Activated naive CD8-positive, alpha-beta T cell treated with anti-CD3 and anti-CD28 coated beads, Interleukin-2, amount 50 U/mL, for 16 hours (primary cell): ENCODE measurements at regions not wholly inside any gene's neighbourhood (a gene's known extent, or its start where the extent isn't known, plus 50 kb on each side); places are given as distances from the start of the nearest gene placed in this dataset.
A peak's percentile ranks its signal among the peaks of the same experiment; 100 is the strongest.
"Not testable (repeated sequence)": the region's sequence is repeated elsewhere in the genome, so short reads cannot be mapped to it uniquely, and the experiment has no call there.

Experiments used
- DNase-seq: peaks from one replicate; pipeline ENCODE4 v3.0.0-alpha.2; 2020; ENCODE audit warnings: low read depth, low spot score

- peak; percentile 11 for DNase-seq
Observed at GRCh38 chr1:10867138-10867721, 70.8 kb upstream of the CASZ1 start.

- no peak for DNase-seq
Observed at GRCh38 chr1:10867914-10868598, 71.6 kb upstream of the CASZ1 start.

- DNase-seq = no peak
Observed at GRCh38 chr1:10868599-10868965, 72.1 kb upstream of the CASZ1 start.

- DNase-seq = no peak
Observed at GRCh38 chr1:10869933-10870332, 73.5 kb upstream of the CASZ1 start.

- DNase-seq = no peak
Observed at GRCh38 chr1:10870493-10871096, 74.1 kb upstream of the CASZ1 start.

- DNase-seq = no peak
Observed at GRCh38 chr1:10873189-10873588, 76.7 kb upstream of the CASZ1 start.

- DNase-seq = no peak
Observed at GRCh38 chr1:10874351-10874750, 77.9 kb upstream of the CASZ1 start.

GRCh38 chr1:10877894-10878293 is 81.4 kb upstream of the CASZ1 start:
- DNase-seq = no peak

GRCh38 chr1:10878469-10878868 is 82.0 kb upstream of the CASZ1 start:
- no peak for DNase-seq

GRCh38 chr1:10880063-10880462 is 83.6 kb upstream of the CASZ1 start:
- no peak for DNase-seq

- no peak for DNase-seq
Observed at GRCh38 chr1:10881046-10881445, 84.6 kb upstream of the CASZ1 start.

GRCh38 chr1:10882069-10882468 is 85.6 kb upstream of the CASZ1 start:
- no peak for DNase-seq

GRCh38 chr1:10887032-10887431 is 90.6 kb upstream of the CASZ1 start:
- not testable (repeated sequence) for DNase-seq

GRCh38 chr1:10888291-10888690 is 91.8 kb upstream of the CASZ1 start:
- DNase-seq = no peak

- DNase-seq = no peak
Observed at GRCh38 chr1:10888791-10889649, 92.6 kb upstream of the CASZ1 start.

- DNase-seq = no peak
Observed at GRCh38 chr1:10889650-10890353, 93.4 kb upstream of the CASZ1 start.

- no peak for DNase-seq
Observed at GRCh38 chr1:10890491-10891071, 94.1 kb upstream of the CASZ1 start.

GRCh38 chr1:10891091-10891490 is 94.6 kb upstream of the CASZ1 start:
- DNase-seq = no peak

- no peak for DNase-seq
Observed at GRCh38 chr1:10892138-10893065, 96.0 kb upstream of the CASZ1 start.

- DNase-seq = no peak
Observed at GRCh38 chr1:10895621-10896020, 99.2 kb upstream of the CASZ1 start.
